Coronary artery (tissue), 2 donors: ENCODE measurements at regions not wholly inside any gene's neighbourhood (a gene's known extent, or its start where the extent isn't known, plus 50 kb on each side); places are given as distances from the start of the nearest gene placed in this dataset.

Experiments
- DNase-seq: peaks from one replicate; pipeline ENCODE4 v3.0.0-alpha.2; 2017; ENCODE audit warnings: low spot score
- H3K27ac ChIP-seq, 2 donors: fragments of 200-600 bp; sonication (generic); one replicate each; pipeline ENCODE4 v1.5.1; 2016 to 2019
- H3K4me3 ChIP-seq: fragments of 200-600 bp; sonication (generic); 2 replicates; pipeline ENCODE4 v1.5.1; 2016; ENCODE audit warnings: mild to moderate bottlenecking, moderate library complexity
- CTCF ChIP-seq: fragments of 200-600 bp; sonication (generic); IDR thresholded peaks from one replicate; pipeline ENCODE4 v1.5.1; 2019; ENCODE audit warnings: antibody characterized with exemption

DNA sequence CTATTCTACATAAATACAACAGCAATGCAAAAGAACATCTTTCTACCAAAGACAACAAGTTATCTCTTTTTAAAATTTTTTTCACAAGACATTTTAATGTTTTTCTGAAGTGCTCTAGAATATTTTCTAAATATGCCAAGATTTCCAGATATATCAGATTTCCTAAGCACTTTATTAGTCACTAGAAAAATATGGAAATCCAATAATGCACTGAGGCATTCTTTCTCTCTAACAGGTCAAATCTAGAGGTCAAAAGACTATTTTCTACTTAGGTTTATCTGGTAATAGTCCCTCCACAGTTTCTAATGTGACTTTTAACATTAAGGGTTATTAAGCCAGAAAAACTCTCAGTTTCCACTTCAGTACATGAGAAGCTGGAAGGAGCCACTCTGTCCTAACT is 1041.2 kb upstream of the INTU start:
- TF ChIP-seq CTCF, result no peak

GRCh38 chr4:126592088-126592487 is 1040.7 kb upstream of the INTU start:
- no peak overlapping the region for H3K4me3 ChIP-seq
- DNase-seq, result no peak
- H3K27ac ChIP-seq, result no peak overlapping the region
- no peak for TF ChIP-seq CTCF

More for the DNA sequence above, 1041.2 kb upstream of the INTU start:
- H3K4me3 ChIP-seq, result no peak overlapping the region
- no peak overlapping the region for H3K27ac ChIP-seq
- DNase-seq, result no peak

GRCh38 chr4:126593626-126594025 is 1039.1 kb upstream of the INTU start:
- Histone ChIP-seq H3K4me3 (no peak overlapping the region), H3K27ac (no peak overlapping the region)
- no peak for TF ChIP-seq CTCF
- DNase-seq, result no peak

GRCh38 chr4:126595643-126596042 is 1037.1 kb upstream of the INTU start:
- no peak overlapping the region for H3K27ac ChIP-seq
- no peak overlapping the region for H3K4me3 ChIP-seq
- no peak for DNase-seq
- TF ChIP-seq CTCF, result no peak

- no peak for DNase-seq
- H3K27ac ChIP-seq, result no peak overlapping the region
- no peak for TF ChIP-seq CTCF
- no peak overlapping the region for H3K4me3 ChIP-seq
These were observed 1033.0 kb upstream of the INTU start for GRCh38 chr4:126599746-126600145.

GRCh38 chr4:126603210-126603609 is 1029.5 kb upstream of the INTU start:
- H3K4me3 ChIP-seq, result no peak overlapping the region
- DNase-seq, result no peak
- no peak overlapping the region for H3K27ac ChIP-seq
- no peak for TF ChIP-seq CTCF

DNA sequence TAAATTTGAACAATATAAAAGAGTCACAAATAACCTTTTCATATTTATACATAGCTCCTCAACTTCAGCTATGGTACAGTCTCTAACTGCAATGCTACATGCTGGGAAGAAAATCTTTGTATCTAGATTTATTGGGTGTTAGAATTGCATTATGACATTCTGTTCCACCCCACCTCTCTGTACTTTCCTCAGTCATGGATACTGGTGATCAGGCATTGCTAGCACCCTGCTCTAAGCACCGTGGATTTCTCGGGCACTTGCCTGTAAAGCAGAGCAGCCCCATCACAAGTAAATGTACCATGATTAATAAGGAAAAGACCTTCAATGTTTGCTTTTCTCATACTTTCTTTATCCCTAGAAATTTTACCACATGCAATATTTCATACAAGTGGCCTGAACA is 1028.9 kb upstream of the INTU start:
- DNase-seq, result no peak
- Histone ChIP-seq H3K27ac (no peak overlapping the region), H3K4me3 (no peak overlapping the region)
- no peak for TF ChIP-seq CTCF
